ENCODE measurements at regions not wholly inside any gene's neighbourhood (a gene's known extent, or its start where the extent isn't known, plus 50 kb on each side); places are given as distances from the start of the nearest gene placed in this dataset.

- TF ChIP-seq CTCF (IDR thresholded peaks at IDR 0.05; ENCODE audit: insufficient read depth, low read depth, low read length) (no peak), EZH2 (IDR thresholded peaks at IDR 0.05; ENCODE audit: insufficient read depth, low read length) (no peak)
These were observed 116.8 kb upstream of the GRAMD1B start for GRCh38 chr11:123313262-123313661.

Data from astrocyte (in vitro differentiated cells and primary cell).